GM19467 (cell line): ENCODE measurements at regions not wholly inside any gene's neighbourhood (a gene's known extent, or its start where the extent isn't known, plus 50 kb on each side); places are given as distances from the start of the nearest gene placed in this dataset.

Experiments
- ATAC-seq: cut with Tn5 transposase; IDR thresholded peaks from one replicate; pipeline ENCODE4 v1.9.1; 2021; ENCODE audit warnings: mild to moderate bottlenecking, moderate library complexity; ENCODE audit not compliant: unreplicated experiment

- no peak for ATAC-seq
Observed at GRCh38 chr12:115474539-115475353, 790.8 kb upstream of the TBX3 start.

GRCh38 chr12:115473257-115473956, 789.4 kb upstream of the TBX3 start:
- no peak for ATAC-seq

DNA sequence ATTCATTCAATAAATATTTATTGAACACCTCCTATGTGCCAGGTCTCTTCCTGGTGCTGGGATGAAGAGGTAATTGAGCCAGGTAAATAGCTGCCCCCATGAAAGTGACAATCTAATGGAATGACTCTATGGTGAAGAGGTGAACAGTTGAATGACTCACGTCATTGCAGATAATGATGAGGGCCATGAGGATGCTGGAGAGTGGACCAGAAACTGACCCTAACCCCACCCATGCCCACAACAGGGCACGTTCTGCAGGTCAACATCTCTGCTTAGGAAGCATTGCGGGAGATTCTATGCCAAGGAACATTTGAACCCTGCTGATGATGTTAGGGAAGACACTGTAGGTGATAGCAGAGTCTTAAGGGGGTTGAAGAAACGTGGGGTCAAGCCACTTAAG, 788.9 kb upstream of the TBX3 start:
- ATAC-seq: no peak

GRCh38 chr12:115470977-115471376, 787.0 kb upstream of the TBX3 start:
- ATAC-seq: no peak

- ATAC-seq: no peak
Observed at GRCh38 chr12:115470526-115470925, 786.6 kb upstream of the TBX3 start.

DNA sequence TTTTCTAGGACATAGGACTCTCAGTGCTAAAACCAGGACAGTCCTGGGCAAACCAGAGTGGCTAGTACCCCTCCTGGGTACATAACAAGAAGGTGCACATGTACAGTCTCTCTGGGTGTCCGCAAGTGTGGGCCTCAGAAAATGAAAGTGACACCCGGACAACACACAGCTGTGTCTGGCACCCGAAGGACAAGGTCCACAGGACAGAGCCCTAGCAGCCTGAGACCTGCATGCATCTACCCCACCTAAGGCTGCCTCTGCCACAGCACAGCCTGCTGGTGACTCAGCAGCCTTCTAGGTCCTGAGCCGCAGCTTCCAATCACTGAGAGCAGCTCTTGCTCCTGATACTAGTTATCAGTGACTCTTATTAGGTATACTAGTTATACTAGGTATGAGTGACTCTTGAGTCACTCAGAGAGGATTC, 784.1 kb upstream of the TBX3 start:
- no peak for ATAC-seq

- no peak for ATAC-seq
Observed at GRCh38 chr12:115467531-115467930, 783.6 kb upstream of the TBX3 start.

DNA sequence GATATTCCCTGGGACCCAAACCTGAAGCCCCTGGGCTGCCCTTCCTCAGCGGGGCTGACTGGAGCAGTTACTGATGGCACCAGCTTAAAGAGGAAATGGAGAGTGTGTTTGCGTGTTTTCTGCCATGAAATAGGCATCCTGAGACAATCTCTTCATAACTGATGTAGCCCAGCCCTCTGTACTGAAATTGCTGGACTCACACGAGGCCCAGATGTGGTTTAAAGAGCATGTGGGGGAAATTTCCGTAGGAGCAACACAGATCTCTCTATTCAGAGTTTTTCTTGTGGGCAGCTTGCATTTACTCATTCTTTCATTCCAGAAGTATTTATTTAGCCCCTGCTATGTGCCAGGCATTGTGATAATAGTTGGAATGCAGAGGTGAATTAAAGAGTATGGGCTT, 782.1 kb upstream of the TBX3 start:
- no peak for ATAC-seq

GRCh38 chr12:115464661-115465060, 780.7 kb upstream of the TBX3 start:
- ATAC-seq: no peak

DNA sequence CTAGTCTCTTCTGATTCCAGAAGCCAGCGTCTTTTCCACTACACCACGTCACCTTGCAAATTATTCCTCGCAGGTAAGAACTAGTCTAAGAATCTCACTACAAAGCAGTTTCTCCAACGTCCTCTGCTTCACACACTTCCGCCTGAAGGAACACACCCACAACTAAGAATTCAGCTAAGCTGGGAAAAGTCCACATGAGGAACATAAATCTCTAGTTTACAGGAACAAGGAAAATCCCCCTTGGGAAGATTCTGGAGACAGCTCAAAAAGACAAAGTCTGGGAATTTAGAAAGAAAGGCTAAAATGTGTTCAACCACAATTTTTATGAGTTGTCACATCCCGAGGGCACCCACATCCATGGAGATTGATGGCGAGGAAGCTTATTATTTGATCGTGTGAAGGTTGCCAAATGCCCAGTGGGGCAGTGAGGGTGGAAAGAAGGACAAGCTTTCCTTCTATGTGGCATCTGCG, 780.2 kb upstream of the TBX3 start:
- ATAC-seq: no peak

- no peak for ATAC-seq
Observed at GRCh38 chr12:115461401-115461800, 777.4 kb upstream of the TBX3 start.

DNA sequence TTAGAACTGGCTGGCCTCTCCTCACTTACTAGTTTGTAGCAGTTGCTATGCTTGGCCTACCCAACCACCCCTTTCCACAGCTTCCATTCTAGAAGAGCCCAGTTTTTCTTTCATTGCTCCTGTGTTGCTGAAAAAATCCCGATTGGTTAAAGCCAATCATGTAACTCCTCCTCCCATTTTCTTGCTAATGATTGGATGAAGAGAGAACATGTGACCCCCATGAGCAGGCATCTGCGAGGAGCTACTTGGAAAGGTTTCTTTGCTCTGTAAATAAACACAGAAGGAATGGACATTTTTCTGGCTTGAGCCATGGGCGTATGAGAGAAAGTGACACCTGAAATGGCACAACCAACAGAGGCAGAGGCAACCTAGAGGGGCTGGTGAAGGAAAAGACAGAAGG, 773.8 kb upstream of the TBX3 start:
- no peak for ATAC-seq

GRCh38 chr12:115456946-115457689, 773.1 kb upstream of the TBX3 start:
- no peak for ATAC-seq

- ATAC-seq: no peak
Observed at GRCh38 chr12:115455268-115455681, 771.3 kb upstream of the TBX3 start.

GRCh38 chr12:115452751-115453281, 768.8 kb upstream of the TBX3 start:
- no peak for ATAC-seq

- ATAC-seq: no peak
Observed at GRCh38 chr12:115451780-115452736, 768.1 kb upstream of the TBX3 start.

GRCh38 chr12:115451151-115451779, 767.3 kb upstream of the TBX3 start:
- ATAC-seq: no peak

- no peak for ATAC-seq
Observed at GRCh38 chr12:115450710-115451109, 766.7 kb upstream of the TBX3 start.

GRCh38 chr12:115450017-115450416, 766.0 kb upstream of the TBX3 start:
- no peak for ATAC-seq

- ATAC-seq: no peak
Observed at GRCh38 chr12:115449526-115449925, 765.6 kb upstream of the TBX3 start.
